Left ventricle myocardium inferior (tissue), 1 donor: ENCODE measurements at regions not wholly inside any gene's neighbourhood (a gene's known extent, or its start where the extent isn't known, plus 50 kb on each side); places are given as distances from the start of the nearest gene placed in this dataset.

Experiments used
- DNase-seq: peaks from one replicate; pipeline ENCODE4 v3.0.0-alpha.2; 2020
- H3K27ac ChIP-seq: fragments of 200-600 bp; replicated peaks from 2 replicates; pipeline ENCODE4 v1.8.0; 2021
- H3K27me3 ChIP-seq: fragments of 200-600 bp; 2 replicates; pipeline ENCODE4 v1.8.0; 2021; ENCODE audit warnings: low read depth
- H3K36me3 ChIP-seq: fragments of 200-600 bp; 2 replicates; pipeline ENCODE4 v1.8.0; 2021
- H3K4me1 ChIP-seq: fragments of 200-600 bp; 2 replicates; pipeline ENCODE4 v1.8.0; 2021
- H3K4me3 ChIP-seq: fragments of 200-600 bp; 2 replicates; pipeline ENCODE4 v1.8.0; 2021; ENCODE audit warnings: mild to moderate bottlenecking, moderate library complexity
- H3K9me3 ChIP-seq: fragments of 200-600 bp; replicated peaks from 2 replicates; pipeline ENCODE4 v1.8.0; 2021
- intact Hi-C: fragments of 100-400 bp; cut with micrococcal nuclease; formaldehyde crosslinking; loops from one replicate; pipeline ENCODE4 v1.11.0; 2022
- TF ChIP-seq, protein P1 (sequence below): fragments of 200-600 bp; IDR thresholded peaks from 2 replicates; pipeline ENCODE4 v1.8.0; 2021; ENCODE audit warnings: antibody characterized with exemption, mild to moderate bottlenecking, borderline replicate concordance
- donor health status: DM: no; HTN: yes; CAD: no; lungs with severe emphysema.

DNA sequence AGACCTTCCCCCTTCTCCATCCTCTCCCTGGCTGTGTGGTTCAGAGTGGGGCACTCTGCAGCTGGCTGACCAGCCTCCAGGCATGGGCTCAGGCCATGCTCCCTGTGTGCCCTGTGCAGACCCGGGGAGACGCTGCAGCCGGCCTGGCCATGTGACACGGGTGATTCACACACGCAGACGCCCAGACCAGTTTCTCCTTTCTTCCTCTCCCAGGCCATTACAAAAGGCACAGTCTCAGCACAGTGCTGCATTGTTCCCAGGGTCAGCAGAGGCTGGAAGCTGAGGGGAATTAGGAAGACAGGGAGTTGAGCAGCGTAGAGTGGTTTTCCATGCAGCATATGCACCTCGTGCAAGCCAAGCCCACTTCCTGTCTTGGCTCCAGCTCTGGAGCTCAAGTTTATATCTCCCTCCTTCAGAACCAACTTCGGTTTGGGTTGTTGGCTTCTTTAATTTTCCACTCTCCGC, 288.5 kb downstream of the TNS1 start:
- peak; percentile 60 for DNase-seq
- Histone ChIP-seq H3K9me3 (peaks cover 7% of the 10 kb centered on the region), H3K4me1 (peaks cover 23% of the 10 kb centered on the region), H3K4me3 (no peak overlapping the region), H3K27me3 (no peaks in the 10 kb centered on the region), H3K36me3 (no peaks in the 10 kb centered on the region), H3K27ac (peak overlapping the region; percentile 74)
- intact Hi-C loops: loop anchor here (10.0 kb wide), 1 partner anchor 200 kb away; no protein-coding TSS in a partner anchor
- TF ChIP-seq, protein P1, sequence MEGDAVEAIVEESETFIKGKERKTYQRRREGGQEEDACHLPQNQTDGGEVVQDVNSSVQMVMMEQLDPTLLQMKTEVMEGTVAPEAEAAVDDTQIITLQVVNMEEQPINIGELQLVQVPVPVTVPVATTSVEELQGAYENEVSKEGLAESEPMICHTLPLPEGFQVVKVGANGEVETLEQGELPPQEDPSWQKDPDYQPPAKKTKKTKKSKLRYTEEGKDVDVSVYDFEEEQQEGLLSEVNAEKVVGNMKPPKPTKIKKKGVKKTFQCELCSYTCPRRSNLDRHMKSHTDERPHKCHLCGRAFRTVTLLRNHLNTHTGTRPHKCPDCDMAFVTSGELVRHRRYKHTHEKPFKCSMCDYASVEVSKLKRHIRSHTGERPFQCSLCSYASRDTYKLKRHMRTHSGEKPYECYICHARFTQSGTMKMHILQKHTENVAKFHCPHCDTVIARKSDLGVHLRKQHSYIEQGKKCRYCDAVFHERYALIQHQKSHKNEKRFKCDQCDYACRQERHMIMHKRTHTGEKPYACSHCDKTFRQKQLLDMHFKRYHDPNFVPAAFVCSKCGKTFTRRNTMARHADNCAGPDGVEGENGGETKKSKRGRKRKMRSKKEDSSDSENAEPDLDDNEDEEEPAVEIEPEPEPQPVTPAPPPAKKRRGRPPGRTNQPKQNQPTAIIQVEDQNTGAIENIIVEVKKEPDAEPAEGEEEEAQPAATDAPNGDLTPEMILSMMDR: no peak

- Histone ChIP-seq H3K4me1 (peaks cover 23% of the 10 kb centered on the region), H3K27ac (peak overlapping the region; percentile 74), H3K4me3 (no peak overlapping the region), H3K9me3 (peaks cover 7% of the 10 kb centered on the region), H3K27me3 (no peaks in the 10 kb centered on the region), H3K36me3 (no peaks in the 10 kb centered on the region)
- peak; percentile 81 for DNase-seq
- TF ChIP-seq, protein P1: peak; percentile 99
- intact Hi-C loops: loop anchor here (10.0 kb wide), 1 partner anchor 199 kb away; no protein-coding TSS in a partner anchor
Measured at GRCh38 chr2:217713395-217714286, 289.2 kb downstream of the TNS1 start.

GRCh38 chr2:217712431-217712830, 290.4 kb downstream of the TNS1 start:
- no peak overlapping the region for H3K4me3 ChIP-seq
- no peaks in the 10 kb centered on the region for H3K27me3 ChIP-seq
- no peak overlapping the region for H3K27ac ChIP-seq
- no peak for DNase-seq
- intact Hi-C loops: loop anchor here (10.0 kb wide), 1 partner anchor 198 kb away; no protein-coding TSS in a partner anchor
- H3K36me3 ChIP-seq: no peaks in the 10 kb centered on the region
- H3K9me3 ChIP-seq: peaks cover 7% of the 10 kb centered on the region
- TF ChIP-seq, protein P1: no peak
- peaks cover 27% of the 10 kb centered on the region for H3K4me1 ChIP-seq

GRCh38 chr2:217711188-217711587, 291.6 kb downstream of the TNS1 start:
- no peaks in the 10 kb centered on the region for H3K27me3 ChIP-seq
- intact Hi-C loops: loop anchor here (10.0 kb wide), 1 partner anchor 196 kb away; no protein-coding TSS in a partner anchor
- peaks cover 7% of the 10 kb centered on the region for H3K9me3 ChIP-seq
- peaks cover 35% of the 10 kb centered on the region for H3K4me1 ChIP-seq
- H3K4me3 ChIP-seq: no peak overlapping the region
- no peaks in the 10 kb centered on the region for H3K36me3 ChIP-seq
- TF ChIP-seq, protein P1: no peak
- no peak for DNase-seq
- H3K27ac ChIP-seq: no peak overlapping the region

GRCh38 chr2:217710211-217710765, 292.5 kb downstream of the TNS1 start:
- no peaks in the 10 kb centered on the region for H3K27me3 ChIP-seq
- TF ChIP-seq, protein P1: no peak
- no peak overlapping the region for H3K27ac ChIP-seq
- intact Hi-C loops: loop anchor here (10.0 kb wide), 1 partner anchor 195 kb away; no protein-coding TSS in a partner anchor
- no peaks in the 10 kb centered on the region for H3K9me3 ChIP-seq
- H3K36me3 ChIP-seq: no peaks in the 10 kb centered on the region
- H3K4me1 ChIP-seq: peaks cover 35% of the 10 kb centered on the region
- DNase-seq: no peak
- no peak overlapping the region for H3K4me3 ChIP-seq
